ENCODE measurements at regions not wholly inside any gene's neighbourhood (a gene's known extent, or its start where the extent isn't known, plus 50 kb on each side); places are given as distances from the start of the nearest gene placed in this dataset.

GRCh38 chr2:166637051-166637450, 143.0 kb upstream of the SCN7A start:
- TF ChIP-seq RAD21 (IDR thresholded peaks at IDR 0.05; ENCODE audit: low read depth) (no peak), EZH2 (IDR thresholded peaks at IDR 0.05) (no peak), EGR1 (IDR thresholded peaks at IDR 0.05; ENCODE audit: low read depth) (no peak), POLR2A (IDR thresholded peaks at IDR 0.05; ENCODE audit: borderline replicate concordance, extremely low read depth, insufficient read depth, insufficient read length) (no peak), EZH2phosphoT487 (IDR thresholded peaks at IDR 0.05; ENCODE audit: borderline replicate concordance) (no peak), ELF1 (IDR thresholded peaks at IDR 0.05; ENCODE audit: borderline replicate concordance, low read depth) (no peak), FOSL1 (IDR thresholded peaks at IDR 0.05; ENCODE audit: low read depth) (no peak), JUND (IDR thresholded peaks at IDR 0.05) (no peak), SIN3A (IDR thresholded peaks at IDR 0.05; ENCODE audit: low read depth) (no peak), SRF (IDR thresholded peaks at IDR 0.05; ENCODE audit: low read depth) (no peak), CEBPB (IDR thresholded peaks at IDR 0.05; ENCODE audit: low read depth) (no peak), CTCF (IDR thresholded peaks at IDR 0.05 in 2 of 3, conservative IDR thresholded peaks at IDR 0.05 in 1 of 3; ENCODE audit: borderline replicate concordance in 1 of 3, insufficient read depth in 1 of 3, low read depth in 2 of 3, low read length in 2 of 3) (no peak)
- no TSS peak for BruUV-seq (replicated peaks)
- RAD21 ChIA-PET (ENCODE audit: low non-redundant PET in 1 of 2, low total read pairs in 2 of 2, uncharacterized antibody in 2 of 2, unreplicated experiment in 2 of 2) = no interaction called here
- CTCF ChIA-PET = no interaction called here
- Histone ChIP-seq H3K9ac (ENCODE audit: low read length) (no peak overlapping the region), H3K79me2 (ENCODE audit: insufficient read depth, low read length) (no peaks in the 10 kb centered on the region), H3K27ac (ENCODE audit: low read depth, low read length) (no peak overlapping the region), H3K36me3 (ENCODE audit: control insufficient read depth in 1 of 2, insufficient read depth in 2 of 2, low read length in 2 of 2) (no peaks in the 10 kb centered on the region), H2AFZ (ENCODE audit: low read depth, low read length, poor library complexity, severe bottlenecking) (no peak overlapping the region), H3K27me3 (ENCODE audit: insufficient read depth, low read length) (no peaks in the 10 kb centered on the region), H4K20me1 (ENCODE audit: insufficient read depth) (no peaks in the 10 kb centered on the region), H3K4me3 (replicated peaks in 1 of 2; ENCODE audit: low read depth in 1 of 2, low read length in 2 of 2) (no peak overlapping the region), H3K9me3 (ENCODE audit: control insufficient read depth in 1 of 2, insufficient read depth in 1 of 2, low read depth in 1 of 2, low read length in 2 of 2) (no peaks in the 10 kb centered on the region; a peak in 1 of 4 replicates), H3K4me2 (ENCODE audit: low read length) (no peak overlapping the region), H3K4me1 (ENCODE audit: control insufficient read depth in 1 of 2, insufficient read depth in 2 of 2, low read length in 2 of 2) (no peaks in the 10 kb centered on the region), H3K9me2 (ENCODE audit: insufficient read depth) (no peaks in the 10 kb centered on the region)
- no peak for DNase-seq (ENCODE audit: low read depth, low spot score)
- intact Hi-C loops (cut with micrococcal nuclease) = no loop called here
- ATAC-seq = no peak
- POLR2A ChIA-PET = no interaction called here

DNA sequence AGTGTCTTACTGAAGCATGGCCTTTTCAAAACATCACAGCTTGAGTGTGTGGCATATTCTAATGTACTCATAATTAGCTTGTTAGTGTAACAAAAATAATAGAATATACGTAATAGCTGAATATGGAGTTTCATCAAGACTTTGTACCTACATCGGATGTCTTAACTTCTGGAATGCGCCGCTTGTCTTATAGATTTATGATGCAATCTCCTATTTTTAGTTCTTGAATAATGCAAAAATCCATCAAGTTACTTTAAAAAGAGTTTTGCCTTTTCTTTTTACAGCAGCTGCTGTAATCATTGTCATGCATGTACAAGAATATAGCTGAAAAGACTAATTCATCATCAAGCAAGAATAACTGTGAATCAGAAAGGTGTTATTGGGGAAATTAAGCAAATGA, 140.7 kb upstream of the SCN7A start:
- ChIA-PET CTCF (no interaction called here), POLR2A (no interaction called here), RAD21 (ENCODE audit: low non-redundant PET in 1 of 2, low total read pairs in 2 of 2, uncharacterized antibody in 2 of 2, unreplicated experiment in 2 of 2) (no interaction called here)
- Histone ChIP-seq H3K27me3 (ENCODE audit: insufficient read depth, low read length) (no peaks in the 10 kb centered on the region), H3K27ac (ENCODE audit: low read depth, low read length) (no peak overlapping the region), H3K9ac (ENCODE audit: low read length) (no peak overlapping the region), H3K4me2 (ENCODE audit: low read length) (no peak overlapping the region), H3K4me1 (ENCODE audit: control insufficient read depth in 1 of 2, insufficient read depth in 2 of 2, low read length in 2 of 2) (no peaks in the 10 kb centered on the region), H3K9me2 (ENCODE audit: insufficient read depth) (no peaks in the 10 kb centered on the region), H3K9me3 (ENCODE audit: control insufficient read depth in 1 of 2, insufficient read depth in 1 of 2, low read depth in 1 of 2, low read length in 2 of 2) (no peaks in the 10 kb centered on the region; a peak in 1 of 4 replicates), H3K4me3 (replicated peaks in 1 of 2; ENCODE audit: low read depth in 1 of 2, low read length in 2 of 2) (no peak overlapping the region), H3K79me2 (ENCODE audit: insufficient read depth, low read length) (no peaks in the 10 kb centered on the region), H3K36me3 (ENCODE audit: control insufficient read depth in 1 of 2, insufficient read depth in 2 of 2, low read length in 2 of 2) (no peaks in the 10 kb centered on the region), H4K20me1 (ENCODE audit: insufficient read depth) (no peaks in the 10 kb centered on the region), H2AFZ (ENCODE audit: low read depth, low read length, poor library complexity, severe bottlenecking) (no peak overlapping the region)
- BruUV-seq (replicated peaks) = no TSS peak
- ATAC-seq = no peak
- intact Hi-C loops (cut with micrococcal nuclease) = no loop called here
- DNase-seq (ENCODE audit: low read depth, low spot score) = no peak
- no peak for TF ChIP-seq EZH2phosphoT487 (IDR thresholded peaks at IDR 0.05; ENCODE audit: borderline replicate concordance)
- no peak for TF ChIP-seq JUND (IDR thresholded peaks at IDR 0.05)
- no peak for TF ChIP-seq FOSL1 (IDR thresholded peaks at IDR 0.05; ENCODE audit: low read depth)
- TF ChIP-seq CEBPB (IDR thresholded peaks at IDR 0.05; ENCODE audit: low read depth) = no peak
- no peak for TF ChIP-seq SP1 (IDR thresholded peaks at IDR 0.05; ENCODE audit: low read depth)
- TF ChIP-seq, protein P1, sequence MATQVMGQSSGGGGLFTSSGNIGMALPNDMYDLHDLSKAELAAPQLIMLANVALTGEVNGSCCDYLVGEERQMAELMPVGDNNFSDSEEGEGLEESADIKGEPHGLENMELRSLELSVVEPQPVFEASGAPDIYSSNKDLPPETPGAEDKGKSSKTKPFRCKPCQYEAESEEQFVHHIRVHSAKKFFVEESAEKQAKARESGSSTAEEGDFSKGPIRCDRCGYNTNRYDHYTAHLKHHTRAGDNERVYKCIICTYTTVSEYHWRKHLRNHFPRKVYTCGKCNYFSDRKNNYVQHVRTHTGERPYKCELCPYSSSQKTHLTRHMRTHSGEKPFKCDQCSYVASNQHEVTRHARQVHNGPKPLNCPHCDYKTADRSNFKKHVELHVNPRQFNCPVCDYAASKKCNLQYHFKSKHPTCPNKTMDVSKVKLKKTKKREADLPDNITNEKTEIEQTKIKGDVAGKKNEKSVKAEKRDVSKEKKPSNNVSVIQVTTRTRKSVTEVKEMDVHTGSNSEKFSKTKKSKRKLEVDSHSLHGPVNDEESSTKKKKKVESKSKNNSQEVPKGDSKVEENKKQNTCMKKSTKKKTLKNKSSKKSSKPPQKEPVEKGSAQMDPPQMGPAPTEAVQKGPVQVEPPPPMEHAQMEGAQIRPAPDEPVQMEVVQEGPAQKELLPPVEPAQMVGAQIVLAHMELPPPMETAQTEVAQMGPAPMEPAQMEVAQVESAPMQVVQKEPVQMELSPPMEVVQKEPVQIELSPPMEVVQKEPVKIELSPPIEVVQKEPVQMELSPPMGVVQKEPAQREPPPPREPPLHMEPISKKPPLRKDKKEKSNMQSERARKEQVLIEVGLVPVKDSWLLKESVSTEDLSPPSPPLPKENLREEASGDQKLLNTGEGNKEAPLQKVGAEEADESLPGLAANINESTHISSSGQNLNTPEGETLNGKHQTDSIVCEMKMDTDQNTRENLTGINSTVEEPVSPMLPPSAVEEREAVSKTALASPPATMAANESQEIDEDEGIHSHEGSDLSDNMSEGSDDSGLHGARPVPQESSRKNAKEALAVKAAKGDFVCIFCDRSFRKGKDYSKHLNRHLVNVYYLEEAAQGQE (IDR thresholded peaks at IDR 0.05; ENCODE audit: low read depth) = no peak
- TF ChIP-seq, protein P2, sequence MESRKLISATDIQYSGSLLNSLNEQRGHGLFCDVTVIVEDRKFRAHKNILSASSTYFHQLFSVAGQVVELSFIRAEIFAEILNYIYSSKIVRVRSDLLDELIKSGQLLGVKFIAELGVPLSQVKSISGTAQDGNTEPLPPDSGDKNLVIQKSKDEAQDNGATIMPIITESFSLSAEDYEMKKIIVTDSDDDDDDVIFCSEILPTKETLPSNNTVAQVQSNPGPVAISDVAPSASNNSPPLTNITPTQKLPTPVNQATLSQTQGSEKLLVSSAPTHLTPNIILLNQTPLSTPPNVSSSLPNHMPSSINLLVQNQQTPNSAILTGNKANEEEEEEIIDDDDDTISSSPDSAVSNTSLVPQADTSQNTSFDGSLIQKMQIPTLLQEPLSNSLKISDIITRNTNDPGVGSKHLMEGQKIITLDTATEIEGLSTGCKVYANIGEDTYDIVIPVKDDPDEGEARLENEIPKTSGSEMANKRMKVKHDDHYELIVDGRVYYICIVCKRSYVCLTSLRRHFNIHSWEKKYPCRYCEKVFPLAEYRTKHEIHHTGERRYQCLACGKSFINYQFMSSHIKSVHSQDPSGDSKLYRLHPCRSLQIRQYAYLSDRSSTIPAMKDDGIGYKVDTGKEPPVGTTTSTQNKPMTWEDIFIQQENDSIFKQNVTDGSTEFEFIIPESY (IDR thresholded peaks at IDR 0.05; ENCODE audit: extremely low read depth, insufficient replicate concordance, low read length) = no peak
- TF ChIP-seq SIN3A (IDR thresholded peaks at IDR 0.05; ENCODE audit: low read depth) = no peak
